Keratinocyte (primary cell): ENCODE measurements at regions not wholly inside any gene's neighbourhood (a gene's known extent, or its start where the extent isn't known, plus 50 kb on each side); places are given as distances from the start of the nearest gene placed in this dataset.
A peak's percentile ranks its signal among the peaks of the same experiment; 100 is the strongest.

Experiments used
- DNase-seq: peaks from one replicate; pipeline ENCODE4 v3.0.0-alpha.2; 2011; ENCODE audit warnings: low read depth, missing footprints, low spot score
- FAIRE-seq: peaks from 2 replicates; lab custom pipeline; 2011; peaks lifted over from hg19 to GRCh38; lab: Jason Lieb, UNC
- H2AFZ ChIP-seq: 2 replicates; pipeline ENCODE4 v1.6.0; 2012; ENCODE audit warnings: low read length, control low read depth, inconsistent platforms; ENCODE audit not compliant: control insufficient read depth
- H3K27ac ChIP-seq: 2 replicates; pipeline ENCODE4 v1.5.1; 2011; ENCODE audit warnings: low read length; ENCODE audit not compliant: control insufficient read depth, insufficient read depth
- H3K27me3 ChIP-seq: 3 replicates; pipeline ENCODE4 v1.6.0; 2011; ENCODE audit warnings: low read length; ENCODE audit not compliant: control insufficient read depth, insufficient read depth; ENCODE audit errors: extremely low read depth
- H3K36me3 ChIP-seq, 2 experiments: 2 replicates in 1 of 2; 3 replicates in 1 of 2; pipeline ENCODE4 v1.5.1; 2011; ENCODE audit warnings: low read length in 2 of 2, mild to moderate bottlenecking in 1 of 2; ENCODE audit not compliant: control insufficient read depth in 2 of 2, insufficient read depth in 2 of 2; ENCODE audit errors: extremely low read depth in 1 of 2
- H3K4me1 ChIP-seq: 3 replicates; pipeline ENCODE4 v1.5.1; 2011; ENCODE audit warnings: low read length; ENCODE audit not compliant: control insufficient read depth, insufficient read depth; ENCODE audit errors: extremely low read depth
- H3K4me2 ChIP-seq: 3 replicates; pipeline ENCODE4 v1.6.0; 2011; ENCODE audit warnings: low read depth, low read length; ENCODE audit not compliant: control insufficient read depth, insufficient read depth; ENCODE audit errors: extremely low read depth
- H3K4me3 ChIP-seq, 3 experiments: fragments of 200-600 bp in 1 of 3; sonication (generic) in 1 of 3; 2 replicates in 2 of 3; 3 replicates in 1 of 3; pipeline ENCODE4 v1.5.1; 2011 to 2016; ENCODE audit warnings: low read length in 3 of 3, mild to moderate bottlenecking in 3 of 3, control low read depth in 2 of 3, inconsistent platforms in 1 of 3, low read depth in 1 of 3, mixed read lengths in 1 of 3, mixed run types in 1 of 3, moderate library complexity in 1 of 3; ENCODE audit not compliant: control insufficient read depth in 2 of 3, insufficient read depth in 2 of 3; ENCODE audit errors: extremely low read depth in 1 of 3
- H3K79me2 ChIP-seq: 2 replicates; pipeline ENCODE4 v1.6.0; 2012; ENCODE audit warnings: low read length; ENCODE audit not compliant: control insufficient read depth, insufficient read depth
- H3K9ac ChIP-seq: 3 replicates; pipeline ENCODE4 v1.6.0; 2011; ENCODE audit warnings: low read length; ENCODE audit not compliant: control insufficient read depth, insufficient read depth; ENCODE audit errors: extremely low read depth
- H3K9me1 ChIP-seq: 3 replicates; pipeline ENCODE4 v1.6.0; 2011; ENCODE audit warnings: low read length; ENCODE audit not compliant: control insufficient read depth, insufficient read depth; ENCODE audit errors: extremely low read depth
- H3K9me3 ChIP-seq: 2 replicates; pipeline ENCODE4 v1.5.1; 2012; ENCODE audit warnings: low read depth, low read length; ENCODE audit not compliant: control insufficient read depth
- H4K20me1 ChIP-seq: 3 replicates; pipeline ENCODE4 v1.6.0; 2011; ENCODE audit warnings: low read length; ENCODE audit not compliant: control insufficient read depth, insufficient read depth; ENCODE audit errors: extremely low read depth
- EZH2 ChIP-seq: IDR thresholded peaks from one replicate; pipeline ENCODE4 v1.6.1; 2012; ENCODE audit warnings: inconsistent platforms, mild to moderate bottlenecking, low read length, moderate library complexity
- dilution Hi-C: fragments of 300-500 bp; cut with MboI; formaldehyde crosslinking; loops from one replicate; pipeline ENCODE4 v1.7.0; 2020; ENCODE audit warnings: low sequenced_read_pairs; ENCODE audit not compliant: extremely low pct_ligation_motif_present
- TF ChIP-seq, protein P1 (sequence below), 3 experiments: IDR thresholded peaks in 1 of 3; conservative IDR thresholded peaks in 1 of 3; optimal IDR thresholded peaks in 1 of 3; 2 replicates in 2 of 3; 3 replicates in 1 of 3; pipeline versions ENCODE3 to v1.5.1; 2011; ENCODE audit warnings: low read length in 3 of 3, mild to moderate bottlenecking in 3 of 3, moderate library complexity in 2 of 3, control low read depth in 1 of 3, inconsistent platforms in 1 of 3; ENCODE audit not compliant: insufficient read depth in 2 of 3; ENCODE audit errors: extremely low read depth in 1 of 3

DNA sequence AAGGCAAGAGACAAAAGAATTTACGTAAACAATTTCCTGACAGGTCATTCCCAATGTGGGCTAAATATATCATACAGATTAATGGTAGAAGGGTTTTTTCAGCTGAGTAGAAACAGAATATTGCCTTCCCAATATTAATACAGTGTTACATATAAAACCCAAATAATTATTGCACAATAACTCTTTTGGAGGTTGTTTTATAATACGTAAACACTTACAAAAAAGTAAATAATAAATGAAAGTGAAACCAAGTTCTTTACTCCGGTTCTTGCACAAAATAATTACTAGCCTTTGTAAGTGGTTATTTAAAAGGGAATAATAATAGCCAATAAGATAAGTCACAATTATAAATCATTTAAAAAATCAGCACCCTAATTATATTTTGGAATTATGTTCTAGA, 118.6 kb upstream of the SSTR1 start:
- Histone ChIP-seq H2AFZ (no peak overlapping the region), H3K79me2 (no peaks in the 10 kb centered on the region), H3K27me3 (no peaks in the 10 kb centered on the region), H3K4me1 (no peaks in the 10 kb centered on the region), H3K27ac (no peak overlapping the region), H3K9me1 (no peaks in the 10 kb centered on the region), H3K36me3 (no peaks in the 10 kb centered on the region), H4K20me1 (no peaks in the 10 kb centered on the region), H3K4me2 (peak overlapping the region; percentile 54), H3K9me3 (no peaks in the 10 kb centered on the region), H3K4me3 (peak overlapping the region in 1 of 3 experiments; percentile 2), H3K9ac (no peak overlapping the region)
- DNase-seq (no peak), FAIRE-seq (no peak)
- dilution Hi-C loops: no loop called here
- no peak for TF ChIP-seq EZH2
- TF ChIP-seq, protein P1, sequence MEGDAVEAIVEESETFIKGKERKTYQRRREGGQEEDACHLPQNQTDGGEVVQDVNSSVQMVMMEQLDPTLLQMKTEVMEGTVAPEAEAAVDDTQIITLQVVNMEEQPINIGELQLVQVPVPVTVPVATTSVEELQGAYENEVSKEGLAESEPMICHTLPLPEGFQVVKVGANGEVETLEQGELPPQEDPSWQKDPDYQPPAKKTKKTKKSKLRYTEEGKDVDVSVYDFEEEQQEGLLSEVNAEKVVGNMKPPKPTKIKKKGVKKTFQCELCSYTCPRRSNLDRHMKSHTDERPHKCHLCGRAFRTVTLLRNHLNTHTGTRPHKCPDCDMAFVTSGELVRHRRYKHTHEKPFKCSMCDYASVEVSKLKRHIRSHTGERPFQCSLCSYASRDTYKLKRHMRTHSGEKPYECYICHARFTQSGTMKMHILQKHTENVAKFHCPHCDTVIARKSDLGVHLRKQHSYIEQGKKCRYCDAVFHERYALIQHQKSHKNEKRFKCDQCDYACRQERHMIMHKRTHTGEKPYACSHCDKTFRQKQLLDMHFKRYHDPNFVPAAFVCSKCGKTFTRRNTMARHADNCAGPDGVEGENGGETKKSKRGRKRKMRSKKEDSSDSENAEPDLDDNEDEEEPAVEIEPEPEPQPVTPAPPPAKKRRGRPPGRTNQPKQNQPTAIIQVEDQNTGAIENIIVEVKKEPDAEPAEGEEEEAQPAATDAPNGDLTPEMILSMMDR (optimal IDR thresholded peaks at IDR 0.05 in 1 of 3, IDR thresholded peaks at IDR 0.05 in 1 of 3, conservative IDR thresholded peaks at IDR 0.05 in 1 of 3; ENCODE audit: extremely low read depth in 1 of 3, insufficient read depth in 2 of 3, low read length in 3 of 3): no peak

DNA sequence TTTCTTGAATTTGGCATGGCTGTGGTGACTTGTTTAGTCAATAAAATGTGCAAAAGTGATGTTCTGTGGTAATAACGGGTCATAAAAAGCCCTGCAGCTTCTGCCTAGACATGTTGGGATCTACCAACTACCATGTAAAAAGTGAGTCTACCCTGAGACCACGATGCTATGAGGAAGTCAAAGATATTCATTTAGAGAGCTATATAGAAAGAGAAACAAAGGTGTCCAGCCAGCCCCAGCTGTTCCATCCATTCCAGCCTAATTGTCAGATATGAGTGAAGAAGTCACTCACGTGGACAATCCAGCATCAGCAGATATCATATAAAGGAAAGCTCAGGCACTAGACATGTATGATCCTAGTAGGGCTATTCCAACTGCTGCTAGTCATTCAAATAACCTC, 117.2 kb upstream of the SSTR1 start:
- Histone ChIP-seq H3K79me2 (no peaks in the 10 kb centered on the region), H3K9ac (no peak overlapping the region), H3K9me1 (no peaks in the 10 kb centered on the region), H3K4me1 (no peaks in the 10 kb centered on the region), H3K4me2 (no peak overlapping the region), H3K36me3 (no peaks in the 10 kb centered on the region), H2AFZ (no peak overlapping the region), H3K27ac (no peak overlapping the region), H3K9me3 (no peaks in the 10 kb centered on the region), H4K20me1 (no peaks in the 10 kb centered on the region), H3K4me3 (no peak overlapping the region), H3K27me3 (no peaks in the 10 kb centered on the region)
- no peak for DNase-seq
- TF ChIP-seq, protein P1 (optimal IDR thresholded peaks at IDR 0.05 in 1 of 3, IDR thresholded peaks at IDR 0.05 in 1 of 3, conservative IDR thresholded peaks at IDR 0.05 in 1 of 3; ENCODE audit: extremely low read depth in 1 of 3, insufficient read depth in 2 of 3, low read length in 3 of 3): no peak
- TF ChIP-seq EZH2: no peak
- no peak for FAIRE-seq
- dilution Hi-C loops: no loop called here
